H9 (cell line): ENCODE measurements at regions not wholly inside any gene's neighbourhood (a gene's known extent, or its start where the extent isn't known, plus 50 kb on each side); places are given as distances from the start of the nearest gene placed in this dataset.
A peak's percentile ranks its signal among the peaks of the same experiment; 100 is the strongest.

ENCODE experiments used
- DNase-seq: peaks from one replicate; pipeline ENCODE4 v3.0.0-alpha.2; 2017
- H2AFZ ChIP-seq: one replicate; pipeline ENCODE4 v1.6.1; 2013; ENCODE audit warnings: mild to moderate bottlenecking, low read length, control low read depth, moderate library complexity
- H2AK5ac ChIP-seq: 2 replicates; pipeline ENCODE4 v1.6.1; 2013; ENCODE audit warnings: low read length, control low read depth, mixed read lengths; ENCODE audit not compliant: insufficient read length
- H2BK120ac ChIP-seq: one replicate; pipeline ENCODE4 v1.6.1; 2013; ENCODE audit warnings: low read depth, mild to moderate bottlenecking, low read length, control low read depth, inconsistent platforms; ENCODE audit not compliant: poor library complexity, severe bottlenecking
- H2BK12ac ChIP-seq: 2 replicates; pipeline ENCODE4 v1.6.1; 2013; ENCODE audit warnings: low read length, control low read depth, mixed read lengths, low read depth; ENCODE audit not compliant: insufficient read length
- H2BK15ac ChIP-seq: 2 replicates; pipeline ENCODE4 v1.6.1; 2013; ENCODE audit warnings: low read depth, low read length, control low read depth
- H2BK20ac ChIP-seq: one replicate; pipeline ENCODE4 v1.6.1; 2013; ENCODE audit warnings: low read depth, mild to moderate bottlenecking, low read length, control low read depth, inconsistent platforms; ENCODE audit not compliant: poor library complexity, severe bottlenecking
- H2BK5ac ChIP-seq: 2 replicates; pipeline ENCODE4 v1.6.1; 2013; ENCODE audit warnings: low read length, control low read depth, mixed read lengths; ENCODE audit not compliant: insufficient read length
- H3K14ac ChIP-seq: 2 replicates; pipeline ENCODE4 v1.6.1; 2013; ENCODE audit warnings: low read length, control low read depth; ENCODE audit not compliant: insufficient read depth
- H3K18ac ChIP-seq: 2 replicates; pipeline ENCODE4 v1.6.1; 2013; ENCODE audit warnings: low read depth, mild to moderate bottlenecking, mixed read lengths, low read length, control low read depth; ENCODE audit not compliant: insufficient read length
- H3K23ac ChIP-seq: 2 replicates; pipeline ENCODE4 v1.6.1; 2013; ENCODE audit warnings: low read length, control low read depth, mixed read lengths, low read depth; ENCODE audit not compliant: insufficient read length
- H3K23me2 ChIP-seq: 2 replicates; pipeline ENCODE4 v1.6.1; 2013; ENCODE audit warnings: low read depth, mild to moderate bottlenecking, mixed read lengths, low read length, control low read depth; ENCODE audit not compliant: insufficient read length, poor library complexity, severe bottlenecking
- H3K27ac ChIP-seq: 2 replicates; pipeline ENCODE4 v1.5.1; 2013; ENCODE audit warnings: low read length, control low read depth, mixed read lengths, low read depth; ENCODE audit not compliant: insufficient read length
- H3K27me3 ChIP-seq: 2 replicates; pipeline ENCODE4 v1.6.1; 2013; ENCODE audit warnings: low read length, control low read depth, inconsistent platforms; ENCODE audit not compliant: insufficient read depth
- H3K4ac ChIP-seq: 2 replicates; pipeline ENCODE4 v1.6.1; 2013; ENCODE audit warnings: low read depth, mild to moderate bottlenecking, control low read depth, inconsistent platforms, low read length, moderate library complexity
- H3K4me1 ChIP-seq: 2 replicates; pipeline ENCODE4 v1.6.1; 2013; ENCODE audit warnings: low read length, control low read depth, inconsistent platforms; ENCODE audit not compliant: insufficient read depth
- H3K4me2 ChIP-seq: 2 replicates; pipeline ENCODE4 v1.6.1; 2013; ENCODE audit warnings: low read length, control low read depth, mixed read lengths; ENCODE audit not compliant: insufficient read length, insufficient read depth
- H3K56ac ChIP-seq: 2 replicates; pipeline ENCODE4 v1.6.1; 2013; ENCODE audit warnings: low read depth, mild to moderate bottlenecking, mixed read lengths, low read length, control low read depth; ENCODE audit not compliant: insufficient read length
- H3K79me1 ChIP-seq: 2 replicates; pipeline ENCODE4 v1.6.1; 2013; ENCODE audit warnings: low read depth, mild to moderate bottlenecking, moderate library complexity, low read length, control low read depth, inconsistent platforms; ENCODE audit not compliant: insufficient read depth, poor library complexity, severe bottlenecking
- H3K79me2 ChIP-seq: 2 replicates; pipeline ENCODE4 v1.6.1; 2013; ENCODE audit warnings: low read length, control low read depth, inconsistent platforms; ENCODE audit not compliant: insufficient read depth
- H3K9ac ChIP-seq: 2 replicates; pipeline ENCODE4 v1.6.1; 2013; ENCODE audit warnings: low read length, control low read depth, mixed read lengths; ENCODE audit not compliant: insufficient read length; ENCODE audit errors: extremely low read depth
- H3K9me3 ChIP-seq: one replicate; pipeline ENCODE4 v1.6.1; 2013; ENCODE audit warnings: low read depth, low read length, inconsistent platforms; ENCODE audit not compliant: control insufficient read depth
- H3T11ph ChIP-seq: one replicate; pipeline ENCODE4 v1.6.1; 2013; ENCODE audit warnings: mild to moderate bottlenecking, low read length, control low read depth, inconsistent platforms
- H4K20me1 ChIP-seq: one replicate; pipeline ENCODE4 v1.6.1; 2013; ENCODE audit not compliant: control insufficient read depth, insufficient read length, insufficient read depth
- H4K5ac ChIP-seq: 2 replicates; pipeline ENCODE4 v1.6.1; 2013; ENCODE audit warnings: low read depth, mild to moderate bottlenecking, mixed read lengths, low read length, control low read depth; ENCODE audit not compliant: insufficient read length
- H4K8ac ChIP-seq: replicated peaks from 2 replicates; pipeline ENCODE4 v1.6.1; 2013; ENCODE audit warnings: low read length, control low read depth, mixed read lengths, low read depth; ENCODE audit not compliant: insufficient read length
- H4K91ac ChIP-seq: 2 replicates; pipeline ENCODE4 v1.6.1; 2013; ENCODE audit warnings: low read depth, mild to moderate bottlenecking, moderate library complexity, mixed read lengths, low read length, control low read depth; ENCODE audit not compliant: insufficient read length
- H3K27ac Mint-ChIP-seq, 3 experiments: 2 replicates in 2 of 3; 3 replicates in 1 of 3; pipeline ENCODE4 v1.8.0; 2020 to 2021; ENCODE audit warnings: mixed read lengths in 3 of 3, mild to moderate bottlenecking in 1 of 3, moderate library complexity in 1 of 3
- H3K27me3 Mint-ChIP-seq: 2 replicates; pipeline ENCODE4 v1.8.0; 2021; ENCODE audit warnings: low read depth, mild to moderate bottlenecking, moderate library complexity, mixed read lengths
- H3K36me3 Mint-ChIP-seq, 3 experiments: 2 replicates in 2 of 3; 3 replicates in 1 of 3; pipeline ENCODE4 v1.8.0; 2020 to 2021; ENCODE audit warnings: low read depth in 3 of 3, mixed read lengths in 3 of 3; ENCODE audit not compliant: insufficient read depth in 1 of 3
- H3K4me1 Mint-ChIP-seq, 2 experiments: 2 replicates each; pipeline ENCODE4 v1.8.0; 2020; ENCODE audit warnings: mixed read lengths in 2 of 2
- H3K4me3 Mint-ChIP-seq, 2 experiments: 2 replicates in 1 of 2; 3 replicates in 1 of 2; pipeline ENCODE4 v1.8.0; 2020 to 2021; ENCODE audit warnings: mild to moderate bottlenecking in 2 of 2, mixed read lengths in 2 of 2, moderate library complexity in 1 of 2
- H3K9me3 Mint-ChIP-seq, 2 experiments: 2 replicates in 1 of 2; 3 replicates in 1 of 2; pipeline ENCODE4 v1.8.0; 2020; ENCODE audit warnings: mild to moderate bottlenecking in 2 of 2, mixed read lengths in 2 of 2, moderate library complexity in 1 of 2
- CTCF ChIP-seq: fragments of 200-600 bp; sonication (generic); conservative IDR thresholded peaks from 3 replicates; pipeline ENCODE4 v1.8.0; 2021; ENCODE audit warnings: antibody characterized with exemption, mild to moderate bottlenecking
- WGBS: extraction: QIAGEN DNeasy Blood & Tissue Kit; methylation state at CpG from one replicate; pipeline ENCODE4 v1.1.7; 2013; ENCODE audit warnings: missing lambda C conversion rate, low lambda C conversion rate, mixed read lengths; ENCODE audit not compliant: insufficient read length; ENCODE audit errors: extremely low coverage; 5-methylcytosine and 5-hydroxymethylcytosine counted together

- no CpG with 5 or more reads among the region's 3 CpGs for WGBS
- Mint-ChIP-seq H3K4me1 (no peaks in the 10 kb centered on the region), H3K9me3 (peaks cover 0 to 10% of the 10 kb centered on the region in 2 experiments; a peak in 4 of 5 replicates), H3K36me3 (no peaks in the 10 kb centered on the region; a peak in 2 of 7 replicates), H3K27ac (no peak overlapping the region), H3K4me3 (no peak overlapping the region), H3K27me3 (no peaks in the 10 kb centered on the region)
- H2BK12ac ChIP-seq, result no peak overlapping the region
- no peak overlapping the region for H3T11ph ChIP-seq
- H2BK5ac ChIP-seq, result no peak overlapping the region
- no peak overlapping the region for H3K56ac ChIP-seq
- no peak overlapping the region for H3K4me2 ChIP-seq
- no peak overlapping the region for H3K4ac ChIP-seq
- H3K79me1 ChIP-seq, result no peaks in the 10 kb centered on the region
- H3K9me3 ChIP-seq, result no peaks in the 10 kb centered on the region
- no peaks in the 10 kb centered on the region for H3K27me3 ChIP-seq
- no peaks in the 10 kb centered on the region for H3K79me2 ChIP-seq
- 0 out of 3 replicates have a peak, but pooled peaks have one; percentile 19 for TF ChIP-seq CTCF
- H3K4me1 ChIP-seq, result no peaks in the 10 kb centered on the region
- H3K27ac ChIP-seq, result no peak overlapping the region
- H4K20me1 ChIP-seq, result no peaks in the 10 kb centered on the region
- no peak overlapping the region for H4K5ac ChIP-seq
- no peak overlapping the region for H3K9ac ChIP-seq
- H4K8ac ChIP-seq, result no peak overlapping the region
- H2AFZ ChIP-seq, result no peak overlapping the region
- H4K91ac ChIP-seq, result no peak overlapping the region
- H2BK15ac ChIP-seq, result no peak overlapping the region
- no peaks in the 10 kb centered on the region for H3K23me2 ChIP-seq
- no peak for DNase-seq
- H3K23ac ChIP-seq, result no peak overlapping the region
- H3K18ac ChIP-seq, result no peak overlapping the region
- no peak overlapping the region for H2AK5ac ChIP-seq
- H2BK120ac ChIP-seq, result no peak overlapping the region
- no peak overlapping the region for H2BK20ac ChIP-seq
- no peak overlapping the region for H3K14ac ChIP-seq
Measured at GRCh38 chr6:112600168-112600567, 253.0 kb downstream of the RFPL4B start.
